HepG2 (cell line): ENCODE measurements at regions not wholly inside any gene's neighbourhood (a gene's known extent, or its start where the extent isn't known, plus 50 kb on each side); places are given as distances from the start of the nearest gene placed in this dataset.
A peak's percentile ranks its signal among the peaks of the same experiment; 100 is the strongest.

Experiments used
- AGO2 ChIP-seq: fragments of 200-400 bp; formaldehyde crosslinking; optimal IDR thresholded peaks from 2 replicates; pipeline ENCODE3; 2017; ENCODE audit warnings: mild to moderate bottlenecking, low read depth, low read length, moderate library complexity
- CTCF ChIP-seq: sonication (generic); formaldehyde crosslinking; IDR thresholded peaks from 2 replicates; pipeline ENCODE4 v1.5.0; 2020; ENCODE audit warnings: mild to moderate bottlenecking, missing genetic modification reagents, moderate library complexity
- ETV5 ChIP-seq: IDR thresholded peaks from 2 replicates; pipeline ENCODE4 v1.6.1; 2018; ENCODE audit warnings: missing biosample characterization, missing genetic modification reagents, inconsistent platforms, borderline replicate concordance
- GMEB1 ChIP-seq: sonication (generic); formaldehyde crosslinking; IDR thresholded peaks from 2 replicates; pipeline ENCODE4 v1.5.1; 2020; ENCODE audit warnings: missing genetic modification reagents, mild to moderate bottlenecking, borderline replicate concordance
- JUNB ChIP-seq: sonication (generic); formaldehyde crosslinking; IDR thresholded peaks from 2 replicates; pipeline ENCODE4 v1.8.0; 2022; ENCODE audit warnings: missing genetic modification reagents, mild to moderate bottlenecking, borderline replicate concordance
- KDM3A ChIP-seq: IDR thresholded peaks from 2 replicates; pipeline ENCODE4 v1.6.1; 2018; ENCODE audit warnings: low read depth, missing compliant biosample characterization
- SETDB1 ChIP-seq: sonication (generic); formaldehyde crosslinking; IDR thresholded peaks from 2 replicates; pipeline ENCODE4 v1.5.1; 2020; ENCODE audit warnings: missing genetic modification reagents, mild to moderate bottlenecking, borderline replicate concordance
- SMC3 ChIP-seq: IDR thresholded peaks from 2 replicates; pipeline ENCODE4 v1.6.1; 2011; ENCODE audit warnings: low read length, improper control_type of control experiment
- TMF1 ChIP-seq: sonication (generic); formaldehyde crosslinking; IDR thresholded peaks from 2 replicates; pipeline ENCODE4 v1.8.1; 2022; ENCODE audit warnings: low read depth, missing genetic modification reagents
- ZFP36 ChIP-seq: fragments of 150-350 bp; IDR thresholded peaks from 2 replicates; pipeline ENCODE4 v1.6.1; 2018; ENCODE audit warnings: borderline replicate concordance, low read length, low read depth; ENCODE audit not compliant: partially characterized antibody
- ZNF263 ChIP-seq: sonication (generic); formaldehyde crosslinking; IDR thresholded peaks from 2 replicates; pipeline ENCODE4 v1.4.0; 2020; ENCODE audit warnings: missing genetic modification reagents
- ZNF331 ChIP-seq: sonication (generic); formaldehyde crosslinking; IDR thresholded peaks from 2 replicates; pipeline ENCODE4 v1.4.0; 2020; ENCODE audit warnings: missing genetic modification reagents
- ZNF343 ChIP-seq: sonication (generic); formaldehyde crosslinking; IDR thresholded peaks from 2 replicates; pipeline ENCODE4 v1.4.0; 2020; ENCODE audit warnings: mild to moderate bottlenecking, missing genetic modification reagents
- ZNF501 ChIP-seq: sonication (generic); formaldehyde crosslinking; IDR thresholded peaks from 2 replicates; pipeline ENCODE4 v1.5.1; 2020; ENCODE audit warnings: mild to moderate bottlenecking, moderate library complexity, missing genetic modification reagents
- ZNF558 ChIP-seq: sonication (generic); formaldehyde crosslinking; IDR thresholded peaks from 2 replicates; pipeline ENCODE4 v1.9.0; 2022; ENCODE audit warnings: mild to moderate bottlenecking, missing genetic modification reagents, borderline replicate concordance
- ZNF562 ChIP-seq: sonication (generic); formaldehyde crosslinking; IDR thresholded peaks from 2 replicates; pipeline ENCODE4 v1.8.0; 2022; ENCODE audit warnings: missing genetic modification reagents, borderline replicate concordance
- ZNF776 ChIP-seq: sonication (generic); formaldehyde crosslinking; IDR thresholded peaks from 2 replicates; pipeline ENCODE4 v1.4.0; 2020; ENCODE audit warnings: mild to moderate bottlenecking, missing genetic modification reagents
- ZSCAN25 ChIP-seq: sonication (generic); formaldehyde crosslinking; IDR thresholded peaks from 2 replicates; pipeline ENCODE4 v1.8.0; 2022; ENCODE audit warnings: mild to moderate bottlenecking, missing genetic modification reagents
- TF ChIP-seq, protein P1 (sequence below): sonication (generic); formaldehyde crosslinking; IDR thresholded peaks from 2 replicates; pipeline ENCODE4 v1.4.0; 2020; ENCODE audit warnings: mild to moderate bottlenecking, missing genetic modification reagents
- TF ChIP-seq, protein P2 (sequence below): sonication (generic); formaldehyde crosslinking; IDR thresholded peaks from 2 replicates; pipeline ENCODE4 v1.5.1; 2020; ENCODE audit warnings: mild to moderate bottlenecking, missing genetic modification reagents, moderate library complexity

DNA sequence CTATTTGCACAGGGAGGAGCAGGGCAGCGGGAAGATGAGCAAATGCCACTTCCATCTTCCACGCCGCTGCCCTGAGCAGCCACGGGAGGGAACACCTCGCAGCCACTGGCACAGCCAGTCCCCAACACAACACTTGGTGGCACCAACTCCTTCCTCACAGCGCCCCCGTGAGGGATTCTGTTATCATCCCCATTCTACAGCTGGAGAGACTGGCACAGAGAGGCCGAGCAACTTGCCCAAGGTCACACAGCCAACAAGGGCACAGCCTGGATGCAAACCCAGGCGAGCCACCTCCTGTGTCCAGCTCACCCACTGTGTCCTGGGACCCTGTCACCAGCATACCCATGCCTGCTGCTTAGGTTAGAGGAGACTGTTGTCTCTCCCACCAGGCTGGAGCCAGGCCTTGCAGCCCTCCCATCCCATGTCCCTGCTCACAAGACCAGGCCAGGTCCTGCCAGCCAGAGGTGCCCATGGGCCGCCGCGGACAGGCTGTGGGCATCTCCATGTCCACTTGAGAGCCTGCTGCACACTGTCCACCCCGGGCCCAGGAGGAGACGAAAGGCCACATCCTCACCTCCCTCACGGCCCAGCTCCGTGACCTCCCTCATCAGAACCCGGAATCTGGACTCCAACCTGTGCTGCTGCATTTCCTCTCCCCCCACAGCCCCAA lies 57.0 kb downstream of the NCOR2 start (continued):
- TF ChIP-seq CTCF = peak; percentile 72
- 0 out of 2 replicates have a peak, but pooled peaks have one; percentile 8 for TF ChIP-seq ZNF331 (CRISPR knock-in tag)
- TF ChIP-seq AGO2 = no peak
- 0 out of 2 replicates have a peak, but pooled peaks have one; percentile 7 for TF ChIP-seq ZNF501
- no peak for TF ChIP-seq JUNB
- TF ChIP-seq, protein P1, sequence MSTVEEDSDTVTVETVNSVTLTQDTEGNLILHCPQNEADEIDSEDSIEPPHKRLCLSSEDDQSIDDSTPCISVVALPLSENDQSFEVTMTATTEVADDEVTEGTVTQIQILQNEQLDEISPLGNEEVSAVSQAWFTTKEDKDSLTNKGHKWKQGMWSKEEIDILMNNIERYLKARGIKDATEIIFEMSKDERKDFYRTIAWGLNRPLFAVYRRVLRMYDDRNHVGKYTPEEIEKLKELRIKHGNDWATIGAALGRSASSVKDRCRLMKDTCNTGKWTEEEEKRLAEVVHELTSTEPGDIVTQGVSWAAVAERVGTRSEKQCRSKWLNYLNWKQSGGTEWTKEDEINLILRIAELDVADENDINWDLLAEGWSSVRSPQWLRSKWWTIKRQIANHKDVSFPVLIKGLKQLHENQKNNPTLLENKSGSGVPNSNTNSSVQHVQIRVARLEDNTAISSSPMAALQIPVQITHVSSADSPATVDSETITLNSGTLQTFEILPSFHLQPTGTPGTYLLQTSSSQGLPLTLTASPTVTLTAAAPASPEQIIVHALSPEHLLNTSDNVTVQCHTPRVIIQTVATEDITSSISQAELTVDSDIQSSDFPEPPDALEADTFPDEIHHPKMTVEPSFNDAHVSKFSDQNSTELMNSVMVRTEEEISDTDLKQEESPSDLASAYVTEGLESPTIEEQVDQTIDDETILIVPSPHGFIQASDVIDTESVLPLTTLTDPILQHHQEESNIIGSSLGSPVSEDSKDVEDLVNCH = no peak
- no peak for TF ChIP-seq SMC3
- TF ChIP-seq ZFP36 = peak; percentile 93
- peak; percentile 26; the same call in 1 of the 2 replicates for TF ChIP-seq ZNF776
- TF ChIP-seq ETV5 (CRISPR knock-in tag) = no peak
- TF ChIP-seq GMEB1 = no peak
- TF ChIP-seq ZNF263 (CRISPR knock-in tag) = peak; percentile 47; the same call in 1 of the 2 replicates
- no peak for TF ChIP-seq ZNF562 (CRISPR knock-in tag)
- no peak for TF ChIP-seq ZNF558 (CRISPR knock-in tag)
- 0 out of 2 replicates have a peak, but pooled peaks have one; percentile 3 for TF ChIP-seq TMF1 (CRISPR knock-in tag)
- TF ChIP-seq ZNF343 (CRISPR knock-in tag) = peak; percentile 67; the same call in 1 of the 2 replicates
- TF ChIP-seq SETDB1 (CRISPR knock-in tag) = no peak
- TF ChIP-seq ZSCAN25 (CRISPR knock-in tag) = no peak
- 0 out of 2 replicates have a peak, but pooled peaks have one; percentile 33 for TF ChIP-seq KDM3A (CRISPR knock-in tag)
- TF ChIP-seq, protein P2, sequence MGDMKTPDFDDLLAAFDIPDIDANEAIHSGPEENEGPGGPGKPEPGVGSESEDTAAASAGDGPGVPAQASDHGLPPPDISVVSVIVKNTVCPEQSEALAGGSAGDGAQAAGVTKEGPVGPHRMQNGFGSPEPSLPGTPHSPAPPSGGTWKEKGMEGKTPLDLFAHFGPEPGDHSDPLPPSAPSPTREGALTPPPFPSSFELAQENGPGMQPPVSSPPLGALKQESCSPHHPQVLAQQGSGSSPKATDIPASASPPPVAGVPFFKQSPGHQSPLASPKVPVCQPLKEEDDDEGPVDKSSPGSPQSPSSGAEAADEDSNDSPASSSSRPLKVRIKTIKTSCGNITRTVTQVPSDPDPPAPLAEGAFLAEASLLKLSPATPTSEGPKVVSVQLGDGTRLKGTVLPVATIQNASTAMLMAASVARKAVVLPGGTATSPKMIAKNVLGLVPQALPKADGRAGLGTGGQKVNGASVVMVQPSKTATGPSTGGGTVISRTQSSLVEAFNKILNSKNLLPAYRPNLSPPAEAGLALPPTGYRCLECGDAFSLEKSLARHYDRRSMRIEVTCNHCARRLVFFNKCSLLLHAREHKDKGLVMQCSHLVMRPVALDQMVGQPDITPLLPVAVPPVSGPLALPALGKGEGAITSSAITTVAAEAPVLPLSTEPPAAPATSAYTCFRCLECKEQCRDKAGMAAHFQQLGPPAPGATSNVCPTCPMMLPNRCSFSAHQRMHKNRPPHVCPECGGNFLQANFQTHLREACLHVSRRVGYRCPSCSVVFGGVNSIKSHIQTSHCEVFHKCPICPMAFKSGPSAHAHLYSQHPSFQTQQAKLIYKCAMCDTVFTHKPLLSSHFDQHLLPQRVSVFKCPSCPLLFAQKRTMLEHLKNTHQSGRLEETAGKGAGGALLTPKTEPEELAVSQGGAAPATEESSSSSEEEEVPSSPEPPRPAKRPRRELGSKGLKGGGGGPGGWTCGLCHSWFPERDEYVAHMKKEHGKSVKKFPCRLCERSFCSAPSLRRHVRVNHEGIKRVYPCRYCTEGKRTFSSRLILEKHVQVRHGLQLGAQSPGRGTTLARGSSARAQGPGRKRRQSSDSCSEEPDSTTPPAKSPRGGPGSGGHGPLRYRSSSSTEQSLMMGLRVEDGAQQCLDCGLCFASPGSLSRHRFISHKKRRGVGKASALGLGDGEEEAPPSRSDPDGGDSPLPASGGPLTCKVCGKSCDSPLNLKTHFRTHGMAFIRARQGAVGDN (CRISPR knock-in tag) = no peak; the same call in 1 of the 2 replicates
